HUES6 (cell line): ENCODE measurements at regions not wholly inside any gene's neighbourhood (a gene's known extent, or its start where the extent isn't known, plus 50 kb on each side); places are given as distances from the start of the nearest gene placed in this dataset.
"Not testable (repeated sequence)": the region's sequence is repeated elsewhere in the genome, so short reads cannot be mapped to it uniquely, and the experiment has no call there.

Experiments
- H3K27ac ChIP-seq: 2 replicates; pipeline ENCODE4 v1.7.0; 2013; ENCODE audit warnings: low read depth, mild to moderate bottlenecking, low read length, inconsistent platforms
- H3K27me3 ChIP-seq: 2 replicates; pipeline ENCODE4 v1.6.1; 2013; ENCODE audit warnings: low read length; ENCODE audit not compliant: control insufficient read depth, insufficient read depth
- H3K36me3 ChIP-seq: 2 replicates; pipeline ENCODE4 v1.6.1; 2013; ENCODE audit warnings: low read length; ENCODE audit not compliant: control insufficient read depth, insufficient read depth
- H3K4me1 ChIP-seq: 2 replicates; pipeline ENCODE4 v1.6.1; 2013; ENCODE audit warnings: low read length; ENCODE audit not compliant: control insufficient read depth, insufficient read depth
- H3K4me3 ChIP-seq: 2 replicates; pipeline ENCODE4 v1.5.1; 2013; ENCODE audit warnings: low read depth, low read length
- H3K9ac ChIP-seq: one replicate; pipeline ENCODE4 v1.6.1; 2013; ENCODE audit warnings: mild to moderate bottlenecking, low read length
- H3K9me3 ChIP-seq: 2 replicates; pipeline ENCODE4 v1.6.1; 2013; ENCODE audit warnings: low read depth, low read length; ENCODE audit not compliant: control insufficient read depth, insufficient read depth

GRCh38 chr5:92559781-92560180, 1021.2 kb downstream of the NR2F1-AS1 start:
- Histone ChIP-seq H3K36me3 (no peaks in the 10 kb centered on the region), H3K27me3 (no peaks in the 10 kb centered on the region), H3K27ac (no peak overlapping the region), H3K4me3 (no peak overlapping the region), H3K9ac (no peak overlapping the region), H3K9me3 (no peaks in the 10 kb centered on the region), H3K4me1 (peaks cover 17% of the 10 kb centered on the region)

GRCh38 chr5:92559331-92559730, 1021.7 kb downstream of the NR2F1-AS1 start:
- Histone ChIP-seq H3K4me3 (no peak overlapping the region), H3K9me3 (no peaks in the 10 kb centered on the region), H3K27me3 (no peaks in the 10 kb centered on the region), H3K9ac (no peak overlapping the region), H3K27ac (no peak overlapping the region), H3K36me3 (no peaks in the 10 kb centered on the region), H3K4me1 (peaks cover 17% of the 10 kb centered on the region)

DNA sequence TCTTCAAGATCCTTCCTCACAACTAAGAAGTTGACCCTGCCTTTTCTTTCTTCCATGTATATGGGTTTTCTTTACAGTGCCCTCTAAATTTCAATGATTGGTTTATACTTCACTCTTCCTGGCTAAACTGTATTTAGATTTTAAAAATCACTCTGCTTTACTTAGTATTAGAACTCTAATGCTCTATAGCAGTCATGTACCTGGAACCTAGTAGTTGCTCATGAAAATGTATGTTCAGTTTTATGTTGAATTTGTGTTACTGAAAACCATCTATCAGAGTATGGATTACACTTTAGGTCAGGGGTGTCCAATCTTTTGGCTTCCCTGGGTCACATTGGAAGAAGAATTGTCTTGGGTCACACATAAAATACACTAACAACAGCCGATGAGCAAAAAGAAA, 1024.3 kb downstream of the NR2F1-AS1 start:
- H3K27me3 ChIP-seq = no peaks in the 10 kb centered on the region
- H3K36me3 ChIP-seq = no peaks in the 10 kb centered on the region
- H3K9ac ChIP-seq = no peak overlapping the region
- no peak overlapping the region for H3K4me3 ChIP-seq
- H3K9me3 ChIP-seq = no peaks in the 10 kb centered on the region
- H3K4me1 ChIP-seq = peaks cover 17% of the 10 kb centered on the region
- H3K27ac ChIP-seq = no peak overlapping the region

DNA sequence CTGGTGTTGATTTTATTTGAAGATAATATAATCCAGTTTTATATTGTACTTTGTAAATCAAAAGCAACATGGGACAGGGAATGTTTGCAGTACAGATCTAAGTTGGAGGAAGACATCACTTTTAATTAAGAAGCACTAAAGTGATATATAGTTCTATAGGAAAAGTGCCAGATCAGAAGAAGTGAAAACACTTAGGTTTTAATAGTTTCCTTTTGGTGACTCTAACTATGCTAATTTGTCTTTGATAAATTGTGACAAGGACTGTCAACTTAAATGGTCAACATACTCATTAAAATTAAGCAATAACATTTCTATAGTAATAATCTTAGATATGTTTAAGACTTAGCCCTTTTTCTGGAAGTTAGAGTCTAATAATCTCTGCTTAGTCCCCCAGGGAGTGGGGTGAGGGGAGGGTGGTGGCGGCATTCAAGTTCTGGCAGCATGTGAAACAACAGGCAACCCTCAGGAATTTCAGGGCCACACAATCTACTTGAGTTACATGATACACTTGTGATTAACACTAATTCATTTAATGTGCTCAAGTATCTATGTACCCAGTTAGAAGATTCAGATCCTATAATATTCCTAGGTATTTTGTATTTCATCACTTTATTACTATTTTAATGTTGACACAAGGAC, 1026.5 kb downstream of the NR2F1-AS1 start:
- no peak overlapping the region for H3K4me3 ChIP-seq
- H3K9me3 ChIP-seq = no peaks in the 10 kb centered on the region
- H3K4me1 ChIP-seq = 0 out of 2 replicates have a peak, but pooled peaks cover 8% of the 10 kb centered on the region
- no peaks in the 10 kb centered on the region for H3K36me3 ChIP-seq
- H3K27me3 ChIP-seq = no peaks in the 10 kb centered on the region
- no peak overlapping the region for H3K27ac ChIP-seq
- H3K9ac ChIP-seq = no peak overlapping the region

GRCh38 chr5:92553326-92553725, 1027.7 kb downstream of the NR2F1-AS1 start:
- Histone ChIP-seq H3K36me3 (no peaks in the 10 kb centered on the region), H3K27ac (no peak overlapping the region), H3K4me3 (no peak overlapping the region), H3K9ac (no peak overlapping the region), H3K9me3 (no peaks in the 10 kb centered on the region), H3K4me1 (no peaks in the 10 kb centered on the region), H3K27me3 (no peaks in the 10 kb centered on the region)

DNA sequence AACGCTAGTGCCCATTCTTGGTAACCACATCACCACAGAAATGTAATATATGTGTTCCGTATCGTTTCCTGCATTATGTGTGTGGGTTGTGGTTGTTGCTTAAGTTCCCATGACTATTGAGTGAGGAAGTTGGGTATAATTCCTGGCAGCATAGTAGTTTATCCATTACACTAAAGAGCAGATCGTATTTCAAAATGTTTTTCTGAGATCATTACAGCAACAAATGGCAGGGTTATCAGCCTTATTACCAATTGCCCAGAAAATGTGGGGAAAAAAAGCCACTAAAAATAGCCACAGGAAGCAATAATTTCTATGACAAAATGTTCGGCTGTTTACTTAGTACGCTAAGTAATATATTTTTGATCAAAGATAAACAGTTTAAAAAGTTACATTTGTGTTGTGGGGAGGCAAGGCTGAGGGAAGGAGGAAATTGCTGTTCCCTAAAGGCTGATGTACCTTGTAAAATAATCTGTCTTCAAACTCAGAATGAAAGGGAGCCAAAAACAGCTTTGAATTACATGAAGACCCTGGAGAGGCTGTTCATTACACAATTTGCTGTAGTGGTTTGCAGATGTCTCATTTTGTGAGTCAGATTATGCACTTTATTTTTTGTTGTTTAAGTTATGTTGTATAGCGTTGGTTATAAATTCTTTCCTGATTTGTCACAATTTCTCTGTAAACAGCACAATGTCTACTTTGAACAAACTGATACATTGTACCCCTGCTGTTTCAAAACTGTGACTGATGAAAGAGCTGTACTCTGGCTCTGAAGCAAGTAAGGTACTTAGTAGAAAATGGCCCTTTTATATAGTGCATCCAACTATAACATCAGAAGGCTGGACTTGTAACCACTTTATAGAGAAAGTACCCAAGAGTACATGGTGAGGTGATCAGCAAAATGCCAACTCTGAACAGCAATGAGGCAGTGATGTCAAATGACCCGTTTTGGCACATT, 1028.5 kb downstream of the NR2F1-AS1 start:
- Histone ChIP-seq H3K9ac (no peak overlapping the region), H3K9me3 (no peaks in the 10 kb centered on the region), H3K4me1 (no peaks in the 10 kb centered on the region), H3K27me3 (no peaks in the 10 kb centered on the region), H3K27ac (no peak overlapping the region), H3K4me3 (no peak overlapping the region), H3K36me3 (no peaks in the 10 kb centered on the region)

- Histone ChIP-seq H3K27ac (no peak overlapping the region), H3K27me3 (no peaks in the 10 kb centered on the region), H3K4me1 (no peaks in the 10 kb centered on the region), H3K9me3 (no peaks in the 10 kb centered on the region), H3K4me3 (no peak overlapping the region), H3K9ac (no peak overlapping the region), H3K36me3 (no peaks in the 10 kb centered on the region)
Observed at GRCh38 chr5:92548346-92548745, 1032.7 kb downstream of the NR2F1-AS1 start.

DNA sequence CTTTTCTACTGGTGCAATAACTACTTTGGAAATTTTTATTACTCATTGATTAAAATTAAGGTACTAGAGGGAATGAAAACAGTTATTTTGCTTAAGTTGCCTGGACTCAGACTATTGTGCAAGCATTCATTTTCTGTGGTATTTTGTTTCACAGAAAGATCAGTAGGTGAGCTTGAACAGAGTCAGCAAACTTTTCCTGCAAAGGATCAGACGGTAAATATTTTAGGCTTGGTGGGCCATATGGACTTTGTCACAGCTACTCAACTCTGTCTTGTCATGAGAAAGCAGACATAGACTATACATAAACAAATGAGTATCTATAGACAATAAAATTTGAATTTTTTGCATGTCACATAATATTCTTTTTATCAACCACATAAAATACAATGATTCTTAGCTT, 1036.4 kb downstream of the NR2F1-AS1 start:
- Histone ChIP-seq H3K27ac (no peak overlapping the region), H3K9me3 (no peaks in the 10 kb centered on the region), H3K4me1 (no peaks in the 10 kb centered on the region), H3K9ac (no peak overlapping the region), H3K36me3 (no peaks in the 10 kb centered on the region), H3K27me3 (no peaks in the 10 kb centered on the region), H3K4me3 (no peak overlapping the region)

DNA sequence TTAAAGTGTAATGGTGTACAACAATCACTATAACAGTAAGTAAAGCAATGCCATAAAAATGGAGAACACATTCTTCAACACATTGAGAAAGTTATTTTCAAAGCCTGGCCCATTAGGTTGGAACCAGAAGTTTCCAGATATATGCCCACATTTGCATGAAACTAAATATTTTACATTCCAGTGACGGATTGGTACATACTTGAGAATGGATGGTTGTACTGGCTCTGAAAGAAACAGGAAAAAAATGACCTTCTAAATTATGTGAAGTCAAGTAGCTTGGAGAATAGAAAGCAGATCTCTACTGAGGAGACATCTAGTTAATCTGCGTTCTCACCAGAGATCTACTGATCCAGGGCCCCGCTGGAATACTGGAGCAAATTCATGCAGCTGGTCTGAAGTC, 1037.0 kb downstream of the NR2F1-AS1 start:
- no peak overlapping the region for H3K27ac ChIP-seq
- no peaks in the 10 kb centered on the region for H3K27me3 ChIP-seq
- no peak overlapping the region for H3K4me3 ChIP-seq
- no peaks in the 10 kb centered on the region for H3K36me3 ChIP-seq
- no peaks in the 10 kb centered on the region for H3K9me3 ChIP-seq
- no peaks in the 10 kb centered on the region for H3K4me1 ChIP-seq
- H3K9ac ChIP-seq = no peak overlapping the region

GRCh38 chr5:92543201-92543600, 1037.8 kb downstream of the NR2F1-AS1 start:
- Histone ChIP-seq H3K9me3 (no peaks in the 10 kb centered on the region), H3K27me3 (no peaks in the 10 kb centered on the region), H3K36me3 (no peaks in the 10 kb centered on the region), H3K27ac (no peak overlapping the region), H3K4me1 (no peaks in the 10 kb centered on the region), H3K9ac (no peak overlapping the region), H3K4me3 (no peak overlapping the region)

DNA sequence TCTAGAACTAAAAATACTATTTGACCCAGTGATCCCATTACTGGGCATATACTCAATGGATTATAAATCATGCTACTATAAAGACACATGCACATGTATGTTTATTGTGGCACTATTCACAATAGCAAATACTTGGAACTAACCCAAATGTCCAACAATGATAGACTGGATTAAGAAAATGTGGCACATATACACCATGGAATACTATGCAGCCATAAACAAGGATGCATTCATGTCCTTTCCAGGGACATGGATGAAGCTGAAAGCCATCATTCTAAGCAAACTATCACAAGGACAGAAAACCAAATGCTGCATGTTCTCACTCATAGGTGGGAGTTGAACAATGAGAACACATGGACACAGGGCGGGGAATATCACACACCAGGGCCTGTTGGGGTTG, 1039.0 kb downstream of the NR2F1-AS1 start:
- H3K9me3 ChIP-seq, H3K9ac ChIP-seq: not testable (repeated sequence)

More for the DNA sequence above, 1039.0 kb downstream of the NR2F1-AS1 start:
- H3K36me3 ChIP-seq, H3K4me3 ChIP-seq, H3K4me1 ChIP-seq, H3K27ac ChIP-seq, H3K27me3 ChIP-seq: not testable (repeated sequence)
